ENCODE measurements at regions not wholly inside any gene's neighbourhood (a gene's known extent, or its start where the extent isn't known, plus 50 kb on each side); places are given as distances from the start of the nearest gene placed in this dataset.

DNA sequence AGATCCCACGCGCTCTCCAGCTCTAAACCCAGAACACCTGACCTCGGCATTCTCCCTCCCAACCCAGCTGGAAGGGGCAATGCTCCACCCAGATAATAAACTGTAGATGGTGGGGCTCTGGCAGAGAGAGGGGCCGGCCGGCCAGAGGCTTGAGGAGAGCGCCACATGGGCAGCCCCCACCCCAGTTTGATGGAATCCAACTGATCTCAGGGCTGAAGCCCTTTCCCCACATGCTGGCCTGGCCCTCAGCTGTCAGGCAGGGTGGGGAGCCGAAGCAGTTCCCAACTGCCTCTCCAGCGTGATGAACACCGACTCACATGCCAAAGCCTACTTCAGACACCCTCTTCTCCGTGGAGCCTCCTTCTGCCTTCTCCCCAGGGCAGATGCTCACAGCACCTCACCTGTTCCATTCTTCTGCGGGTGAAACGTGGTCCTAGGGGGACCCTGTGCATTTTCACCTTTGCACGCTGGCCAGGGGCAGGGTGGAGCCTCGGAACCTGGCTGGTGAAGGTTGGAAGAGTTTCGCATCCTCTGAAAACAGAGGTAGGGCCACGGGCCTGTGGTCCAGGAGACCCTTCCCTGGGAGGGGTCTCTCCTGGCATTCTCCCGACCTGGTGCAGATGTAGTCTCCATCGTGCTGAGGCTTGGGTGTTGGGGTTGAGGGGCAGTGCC lies 65.7 kb upstream of the ZNF469 start:
- Histone ChIP-seq H3K27me3 (replicated peaks in 1 of 4; ENCODE audit: control extremely low read depth in 1 of 4, control insufficient read depth in 3 of 4, insufficient read depth in 4 of 4, low read length in 3 of 4) (peaks cover 0 to 4% (median 0%) of the 10 kb centered on the region in 4 experiments), H3K9ac (ENCODE audit: low read length) (no peak overlapping the region), H3K27ac (ENCODE audit: low read length in 2 of 2) (no peak overlapping the region), H3K36me3 (replicated peaks in 1 of 2; ENCODE audit: control extremely low read depth in 1 of 2, control insufficient read depth in 1 of 2, extremely low read depth in 1 of 2, insufficient read depth in 2 of 2, low read length in 1 of 2) (no peaks in the 10 kb centered on the region), H3K4me1 (ENCODE audit: control insufficient read depth in 2 of 2, insufficient read depth in 2 of 2, low read length in 2 of 2) (no peaks in the 10 kb centered on the region), H3K79me2 (ENCODE audit: control insufficient read depth, insufficient read depth, low read length) (no peaks in the 10 kb centered on the region), H4K20me1 (ENCODE audit: control insufficient read depth, insufficient read depth, low read length, poor library complexity, severe bottlenecking) (no peaks in the 10 kb centered on the region), H3K9me3 (ENCODE audit: control extremely low read depth in 1 of 3, control insufficient read depth in 2 of 3, insufficient read depth in 1 of 3, low read length in 2 of 3) (peaks cover 0 to 17% (median 0%) of the 10 kb centered on the region in 3 donors), H3K4me3 (ENCODE audit: control extremely low read depth in 1 of 5, extremely low read depth in 1 of 5, insufficient read depth in 1 of 5, low read depth in 2 of 5, low read length in 4 of 5) (no peak overlapping the region), H2AFZ (ENCODE audit: insufficient read depth, low read depth, low read length, poor library complexity, severe bottlenecking) (no peak overlapping the region), H3K4me2 (replicated peaks; ENCODE audit: low read depth, low read length, poor library complexity, severe bottlenecking) (no peak overlapping the region)
- Mint-ChIP-seq H3K4me1 (no peaks in the 10 kb centered on the region), H3K27me3 (peaks cover 5% of the 10 kb centered on the region), H3K27ac (no peak overlapping the region), H3K4me3 (no peak overlapping the region), H3K9me3 (ENCODE audit: insufficient read depth) (peaks cover 6% of the 10 kb centered on the region)
- no peak for DNase-seq
- TF ChIP-seq EZH2 (IDR thresholded peaks at IDR 0.05; ENCODE audit: borderline replicate concordance, insufficient read depth, low read depth, low read length, poor library complexity, severe bottlenecking), result no peak
- TF ChIP-seq, protein P1, sequence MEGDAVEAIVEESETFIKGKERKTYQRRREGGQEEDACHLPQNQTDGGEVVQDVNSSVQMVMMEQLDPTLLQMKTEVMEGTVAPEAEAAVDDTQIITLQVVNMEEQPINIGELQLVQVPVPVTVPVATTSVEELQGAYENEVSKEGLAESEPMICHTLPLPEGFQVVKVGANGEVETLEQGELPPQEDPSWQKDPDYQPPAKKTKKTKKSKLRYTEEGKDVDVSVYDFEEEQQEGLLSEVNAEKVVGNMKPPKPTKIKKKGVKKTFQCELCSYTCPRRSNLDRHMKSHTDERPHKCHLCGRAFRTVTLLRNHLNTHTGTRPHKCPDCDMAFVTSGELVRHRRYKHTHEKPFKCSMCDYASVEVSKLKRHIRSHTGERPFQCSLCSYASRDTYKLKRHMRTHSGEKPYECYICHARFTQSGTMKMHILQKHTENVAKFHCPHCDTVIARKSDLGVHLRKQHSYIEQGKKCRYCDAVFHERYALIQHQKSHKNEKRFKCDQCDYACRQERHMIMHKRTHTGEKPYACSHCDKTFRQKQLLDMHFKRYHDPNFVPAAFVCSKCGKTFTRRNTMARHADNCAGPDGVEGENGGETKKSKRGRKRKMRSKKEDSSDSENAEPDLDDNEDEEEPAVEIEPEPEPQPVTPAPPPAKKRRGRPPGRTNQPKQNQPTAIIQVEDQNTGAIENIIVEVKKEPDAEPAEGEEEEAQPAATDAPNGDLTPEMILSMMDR (IDR thresholded peaks at IDR 0.05), result no peak
- ChIA-PET POLR2A (no interaction called here), CTCF (no interaction called here)
- intact Hi-C loops (cut with micrococcal nuclease), result no loop called here
- WGBS (ENCODE audit: insufficient coverage), result 94% methylated on average over 11 of the region's 18 CpGs
- ATAC-seq (ENCODE audit: low read depth), result no peak

DNA sequence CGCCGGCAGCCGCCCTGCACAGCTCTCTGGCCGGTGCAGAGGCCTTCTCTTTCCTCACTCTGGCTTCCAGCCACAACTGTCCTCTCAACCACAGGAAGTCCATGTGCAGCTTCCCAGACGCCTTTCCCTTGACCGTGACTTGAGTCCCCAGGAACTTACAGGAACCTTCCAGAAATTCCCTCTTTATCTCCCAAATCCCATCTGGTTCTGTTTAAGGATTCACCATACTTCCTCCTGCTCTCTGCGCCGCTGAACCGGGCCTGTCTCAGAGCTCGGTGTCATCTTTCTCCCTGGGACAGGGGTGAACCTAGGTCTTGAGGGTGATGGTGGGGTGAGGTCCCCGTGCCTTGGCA lies 65.2 kb upstream of the ZNF469 start:
- intact Hi-C loops (cut with micrococcal nuclease), result no loop called here
- Histone ChIP-seq H3K36me3 (replicated peaks in 1 of 2; ENCODE audit: control extremely low read depth in 1 of 2, control insufficient read depth in 1 of 2, extremely low read depth in 1 of 2, insufficient read depth in 2 of 2, low read length in 1 of 2) (no peaks in the 10 kb centered on the region), H3K4me1 (ENCODE audit: control insufficient read depth in 2 of 2, insufficient read depth in 2 of 2, low read length in 2 of 2) (no peaks in the 10 kb centered on the region), H4K20me1 (ENCODE audit: control insufficient read depth, insufficient read depth, low read length, poor library complexity, severe bottlenecking) (no peaks in the 10 kb centered on the region), H3K9ac (ENCODE audit: low read length) (no peak overlapping the region), H3K4me2 (replicated peaks; ENCODE audit: low read depth, low read length, poor library complexity, severe bottlenecking) (no peak overlapping the region), H3K9me3 (ENCODE audit: control extremely low read depth in 1 of 3, control insufficient read depth in 2 of 3, insufficient read depth in 1 of 3, low read length in 2 of 3) (peaks cover 0 to 17% (median 0%) of the 10 kb centered on the region in 3 donors), H3K27ac (ENCODE audit: low read length in 2 of 2) (no peak overlapping the region), H3K4me3 (ENCODE audit: control extremely low read depth in 1 of 5, extremely low read depth in 1 of 5, insufficient read depth in 1 of 5, low read depth in 2 of 5, low read length in 4 of 5) (no peak overlapping the region), H3K27me3 (replicated peaks in 1 of 4; ENCODE audit: control extremely low read depth in 1 of 4, control insufficient read depth in 3 of 4, insufficient read depth in 4 of 4, low read length in 3 of 4) (peaks cover 0 to 4% (median 0%) of the 10 kb centered on the region in 4 experiments), H3K79me2 (ENCODE audit: control insufficient read depth, insufficient read depth, low read length) (no peaks in the 10 kb centered on the region), H2AFZ (ENCODE audit: insufficient read depth, low read depth, low read length, poor library complexity, severe bottlenecking) (no peak overlapping the region)
- H3K4me3 Mint-ChIP-seq, result no peak overlapping the region
- ChIA-PET POLR2A (no interaction called here), CTCF (no interaction called here)
- no peak for ATAC-seq (ENCODE audit: low read depth)
- no peaks in the 10 kb centered on the region for H3K4me1 Mint-ChIP-seq
- DNase-seq, result no peak
- 94% methylated on average over 6 of the region's 11 CpGs for WGBS (ENCODE audit: insufficient coverage)
- peaks cover under 1% of the 10 kb centered on the region for H3K9me3 Mint-ChIP-seq (ENCODE audit: insufficient read depth)
- no peak for TF ChIP-seq EZH2 (IDR thresholded peaks at IDR 0.05; ENCODE audit: borderline replicate concordance, insufficient read depth, low read depth, low read length, poor library complexity, severe bottlenecking)
- TF ChIP-seq, protein P1 (IDR thresholded peaks at IDR 0.05), result no peak
- no peak overlapping the region for H3K27ac Mint-ChIP-seq
- H3K27me3 Mint-ChIP-seq, result peaks cover 5% of the 10 kb centered on the region
